WTC11 (cell line): ENCODE measurements at regions not wholly inside any gene's neighbourhood (a gene's known extent, or its start where the extent isn't known, plus 50 kb on each side); places are given as distances from the start of the nearest gene placed in this dataset.

Source experiments
- CREM ChIP-seq: sonication (generic); formaldehyde crosslinking; IDR thresholded peaks from 2 replicates; pipeline ENCODE4 v1.8.1; 2022; ENCODE audit warnings: mild to moderate bottlenecking, missing genetic modification reagents, moderate library complexity
- CTCF ChIP-seq: fragments of 200-600 bp; IDR thresholded peaks from 2 replicates; pipeline ENCODE4 v1.8.0; 2022; ENCODE audit warnings: antibody characterized with exemption
- E2F4 ChIP-seq: sonication (generic); formaldehyde crosslinking; IDR thresholded peaks from 2 replicates; pipeline ENCODE4 v1.8.1; 2022; ENCODE audit warnings: low read depth, mild to moderate bottlenecking, moderate library complexity, missing genetic modification reagents, borderline replicate concordance
- JAZF1 ChIP-seq: fragments of 250-450 bp; sonication (Bioruptor Pico); IDR thresholded peaks from 2 replicates; pipeline ENCODE4 v1.9.0; 2021; ENCODE audit warnings: moderate library complexity, mild to moderate bottlenecking, inconsistent platforms
- MAX ChIP-seq: sonication (generic); formaldehyde crosslinking; IDR thresholded peaks from 2 replicates; pipeline ENCODE4 v1.8.0; 2022; ENCODE audit warnings: mild to moderate bottlenecking, missing genetic modification reagents
- MXD4 ChIP-seq: fragments of 250-450 bp; sonication (Bioruptor Pico); IDR thresholded peaks from 2 replicates; pipeline ENCODE4 v1.8.0; 2021; ENCODE audit warnings: mild to moderate bottlenecking, moderate library complexity, borderline replicate concordance
- RELA ChIP-seq: sonication (generic); formaldehyde crosslinking; IDR thresholded peaks from 2 replicates; pipeline ENCODE4 v1.8.1; 2022; ENCODE audit warnings: missing genetic modification reagents, mild to moderate bottlenecking, borderline replicate concordance
- USF1 ChIP-seq: sonication (generic); formaldehyde crosslinking; IDR thresholded peaks from 2 replicates; pipeline ENCODE4 v1.8.0; 2022; ENCODE audit warnings: mild to moderate bottlenecking, missing genetic modification reagents

- TF ChIP-seq CTCF (no peak), JAZF1 (no peak), CREM (CRISPR knock-in tag) (no peak), E2F4 (CRISPR knock-in tag) (no peak), MXD4 (CRISPR knock-in tag) (no peak), MAX (CRISPR knock-in tag) (no peak), USF1 (CRISPR knock-in tag) (no peak), RELA (CRISPR knock-in tag) (no peak)
These were observed 476.7 kb upstream of the EPHA7 start for GRCh38 chr6:93896081-93896480.
